Astrocyte of the cerebellum (primary cell): ENCODE measurements at regions not wholly inside any gene's neighbourhood (a gene's known extent, or its start where the extent isn't known, plus 50 kb on each side); places are given as distances from the start of the nearest gene placed in this dataset.

ENCODE experiments used
- DNase-seq: peaks from one replicate; pipeline ENCODE4 v3.0.0-alpha.2; 2011; ENCODE audit warnings: low read depth
- H3K4me3 ChIP-seq: 2 replicates; pipeline ENCODE4 v1.5.1; 2011; ENCODE audit warnings: mild to moderate bottlenecking, low read depth, low read length, moderate library complexity
- in situ Hi-C: cut with HindIII; loops from 2 replicates; pipeline ENCODE4 v1.10.0; 2017; ENCODE audit warnings: low sequenced_read_pairs
- TF ChIP-seq, protein P1 (sequence below): IDR thresholded peaks from 2 replicates; pipeline ENCODE4 v1.5.1; 2012; ENCODE audit warnings: low read length, low read depth, moderate library complexity, mild to moderate bottlenecking; ENCODE audit errors: missing control alignments

DNA sequence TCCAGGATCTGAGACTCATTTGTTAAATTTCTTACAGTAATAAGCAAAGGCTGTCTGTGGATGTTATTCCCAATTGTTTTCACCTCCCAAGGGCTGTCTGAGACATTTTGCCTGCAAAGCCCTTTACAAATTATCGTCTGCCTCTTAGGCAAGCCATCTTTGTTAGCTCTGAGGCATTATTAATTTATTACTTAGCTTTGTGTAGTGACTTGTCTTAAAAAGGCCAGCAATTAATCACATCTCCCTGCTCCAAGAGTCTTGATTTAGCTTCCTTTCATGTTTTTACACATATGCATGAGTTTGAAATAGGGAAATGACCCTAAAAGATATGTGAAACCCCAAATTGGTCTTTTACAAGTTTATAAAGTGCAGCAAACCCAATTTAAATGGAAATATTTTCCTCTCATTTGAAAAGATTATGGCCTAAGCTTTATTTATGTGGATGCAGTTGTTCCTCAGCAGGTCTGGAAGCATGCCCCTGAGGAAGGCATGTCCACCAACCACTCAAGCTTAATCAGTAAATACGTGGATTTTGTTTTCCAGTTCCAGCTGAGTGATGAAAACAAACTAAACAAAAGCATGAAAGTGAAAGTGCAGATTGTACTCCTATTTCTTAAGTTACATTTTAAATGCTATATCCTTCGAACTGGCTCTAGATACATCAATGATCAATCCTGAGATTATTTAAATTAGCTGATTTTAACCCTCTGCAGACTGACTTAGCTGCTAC, 173.6 kb upstream of the LNX1 start:
- DNase-seq: no peak
- TF ChIP-seq, protein P1, sequence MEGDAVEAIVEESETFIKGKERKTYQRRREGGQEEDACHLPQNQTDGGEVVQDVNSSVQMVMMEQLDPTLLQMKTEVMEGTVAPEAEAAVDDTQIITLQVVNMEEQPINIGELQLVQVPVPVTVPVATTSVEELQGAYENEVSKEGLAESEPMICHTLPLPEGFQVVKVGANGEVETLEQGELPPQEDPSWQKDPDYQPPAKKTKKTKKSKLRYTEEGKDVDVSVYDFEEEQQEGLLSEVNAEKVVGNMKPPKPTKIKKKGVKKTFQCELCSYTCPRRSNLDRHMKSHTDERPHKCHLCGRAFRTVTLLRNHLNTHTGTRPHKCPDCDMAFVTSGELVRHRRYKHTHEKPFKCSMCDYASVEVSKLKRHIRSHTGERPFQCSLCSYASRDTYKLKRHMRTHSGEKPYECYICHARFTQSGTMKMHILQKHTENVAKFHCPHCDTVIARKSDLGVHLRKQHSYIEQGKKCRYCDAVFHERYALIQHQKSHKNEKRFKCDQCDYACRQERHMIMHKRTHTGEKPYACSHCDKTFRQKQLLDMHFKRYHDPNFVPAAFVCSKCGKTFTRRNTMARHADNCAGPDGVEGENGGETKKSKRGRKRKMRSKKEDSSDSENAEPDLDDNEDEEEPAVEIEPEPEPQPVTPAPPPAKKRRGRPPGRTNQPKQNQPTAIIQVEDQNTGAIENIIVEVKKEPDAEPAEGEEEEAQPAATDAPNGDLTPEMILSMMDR: no peak
- in situ Hi-C loops: loop anchor here (5.0 kb wide), 2 partner anchors 43 to 68 kb away; no protein-coding TSS in a partner anchor
- H3K4me3 ChIP-seq: no peak overlapping the region

DNA sequence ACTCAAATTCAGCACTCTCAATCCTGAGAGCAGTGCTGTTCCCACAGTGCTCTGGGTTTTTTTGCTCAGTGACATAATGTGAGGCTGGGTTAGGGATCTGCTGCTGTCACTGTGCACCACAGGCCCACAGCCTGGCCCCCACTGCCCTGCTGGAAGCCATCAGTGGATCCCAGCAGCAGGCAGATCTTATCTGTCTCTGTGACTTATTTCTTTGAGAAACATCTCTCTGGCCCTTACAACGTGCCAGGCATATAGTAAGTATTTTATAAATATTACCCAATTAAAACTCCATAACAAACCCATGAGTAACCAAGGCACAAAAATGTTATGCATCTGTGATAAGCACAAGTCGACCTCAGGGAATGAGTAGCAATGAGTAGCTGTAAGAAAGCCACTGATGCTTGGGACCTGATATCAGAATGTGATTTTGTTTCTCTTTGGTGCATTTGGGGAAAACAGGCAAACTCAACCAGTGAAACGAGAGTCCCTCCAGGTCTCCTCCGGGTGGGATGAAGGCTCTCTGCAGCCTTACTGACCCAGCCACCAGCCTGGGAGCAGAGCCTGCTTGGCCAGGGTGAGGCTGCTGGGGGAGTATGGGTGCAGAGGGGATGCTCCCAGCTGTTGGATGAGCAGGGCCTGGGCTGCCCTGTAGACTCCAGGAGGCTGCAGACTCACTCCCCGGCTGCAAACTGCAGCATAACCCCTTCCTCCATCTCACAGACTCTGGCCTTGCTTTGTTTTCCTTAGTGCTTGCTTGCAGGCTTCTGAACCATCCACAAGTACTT, 172.7 kb upstream of the LNX1 start:
- in situ Hi-C loops: no loop called here
- TF ChIP-seq, protein P1: no peak
- peak; percentile 26 for DNase-seq
- no peak overlapping the region for H3K4me3 ChIP-seq

DNA sequence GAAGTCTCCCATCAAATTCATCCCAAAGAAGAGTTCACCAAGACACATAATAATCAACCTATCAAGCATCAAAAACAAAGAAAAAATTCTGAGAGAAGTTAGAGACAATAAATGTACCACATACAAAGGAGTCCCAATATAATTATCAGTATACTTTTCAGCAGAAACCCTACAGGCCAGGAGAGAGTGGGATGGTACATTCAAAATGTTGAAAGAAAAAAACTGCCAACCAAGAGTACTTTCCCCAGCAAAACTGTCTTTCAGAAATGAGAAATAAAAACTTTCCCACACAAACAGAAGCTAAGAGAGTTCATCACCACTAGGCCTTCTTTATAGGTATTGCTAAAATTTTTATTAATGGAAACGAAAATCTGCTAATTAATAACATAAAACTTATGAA, 164.4 kb upstream of the LNX1 start:
- no peak for DNase-seq
- no peak overlapping the region for H3K4me3 ChIP-seq
- TF ChIP-seq, protein P1: no peak
- in situ Hi-C loops: no loop called here

DNA sequence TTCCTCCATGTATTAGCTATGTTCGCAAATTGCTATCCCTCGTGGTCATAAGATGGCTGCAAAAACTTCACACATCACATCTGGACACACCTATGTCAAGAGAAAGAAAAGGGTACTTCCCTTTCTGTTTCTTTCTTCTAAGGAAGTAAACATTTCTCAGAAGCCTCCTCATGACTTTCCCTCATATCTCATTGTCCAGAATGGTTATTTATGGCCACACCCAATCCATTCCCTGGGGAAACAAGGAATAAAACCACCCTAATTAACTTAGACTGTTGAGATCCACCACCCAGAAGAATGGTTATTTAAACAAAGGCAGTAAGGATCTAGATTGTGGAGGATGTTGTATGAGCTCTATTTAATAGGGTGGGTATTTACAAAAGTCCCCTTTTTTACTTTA, 160.8 kb upstream of the LNX1 start:
- in situ Hi-C loops: no loop called here
- TF ChIP-seq, protein P1: no peak
- no peak for DNase-seq
- H3K4me3 ChIP-seq: no peak overlapping the region

DNA sequence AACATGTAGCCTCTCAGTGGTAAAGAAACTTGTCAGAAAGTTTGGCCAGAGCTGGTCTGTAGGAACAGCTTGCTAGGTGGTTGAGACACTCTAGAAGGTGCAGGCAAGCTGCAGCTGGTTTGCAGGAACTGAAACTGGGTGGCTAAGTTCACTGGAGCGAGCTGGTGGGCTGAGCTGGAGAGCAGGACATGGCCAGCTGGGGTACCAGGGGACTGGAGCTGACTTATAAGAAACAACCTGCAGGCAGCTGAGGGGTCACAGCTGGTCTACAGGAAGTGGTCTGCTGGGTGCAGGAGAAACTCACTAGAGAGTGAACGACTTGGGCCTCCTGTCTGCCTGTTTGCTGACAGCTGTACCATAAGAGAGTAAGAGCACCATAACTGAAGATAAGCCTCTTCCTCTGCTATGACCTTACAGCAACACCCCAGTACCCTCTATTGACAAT, 157.1 kb upstream of the LNX1 start:
- no peak for DNase-seq
- in situ Hi-C loops: no loop called here

DNA sequence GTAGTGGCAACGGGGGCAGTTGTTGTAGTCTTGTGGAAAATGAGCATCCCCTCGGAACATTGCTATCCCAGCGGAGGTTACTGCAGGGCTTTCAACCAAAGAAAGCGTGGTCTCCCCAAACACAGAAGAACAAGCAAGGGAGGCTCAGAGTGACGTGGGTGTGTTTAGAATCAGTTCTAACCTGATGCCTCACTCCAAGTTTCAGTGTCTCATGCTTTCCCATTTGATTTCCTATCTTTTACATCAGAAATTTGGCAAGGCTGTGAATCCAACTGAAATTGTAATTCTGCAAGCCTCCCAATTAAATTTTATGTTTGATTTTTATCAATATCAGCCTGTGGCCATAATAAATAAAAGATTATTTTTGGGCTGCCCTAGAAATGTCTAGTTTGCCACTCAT, 156.1 kb upstream of the LNX1 start:
- TF ChIP-seq, protein P1: no peak
- in situ Hi-C loops: no loop called here
- DNase-seq: no peak
- no peak overlapping the region for H3K4me3 ChIP-seq

More for the DNA sequence above, 157.1 kb upstream of the LNX1 start:
- H3K4me3 ChIP-seq: no peak overlapping the region
- TF ChIP-seq, protein P1: no peak
